ENCODE measurements at regions not wholly inside any gene's neighbourhood (a gene's known extent, or its start where the extent isn't known, plus 50 kb on each side); places are given as distances from the start of the nearest gene placed in this dataset.

GRCh38 chr12:91964501-91964900 lies 181.1 kb downstream of the BTG1 start:
- no peak for DNase-seq

DNA sequence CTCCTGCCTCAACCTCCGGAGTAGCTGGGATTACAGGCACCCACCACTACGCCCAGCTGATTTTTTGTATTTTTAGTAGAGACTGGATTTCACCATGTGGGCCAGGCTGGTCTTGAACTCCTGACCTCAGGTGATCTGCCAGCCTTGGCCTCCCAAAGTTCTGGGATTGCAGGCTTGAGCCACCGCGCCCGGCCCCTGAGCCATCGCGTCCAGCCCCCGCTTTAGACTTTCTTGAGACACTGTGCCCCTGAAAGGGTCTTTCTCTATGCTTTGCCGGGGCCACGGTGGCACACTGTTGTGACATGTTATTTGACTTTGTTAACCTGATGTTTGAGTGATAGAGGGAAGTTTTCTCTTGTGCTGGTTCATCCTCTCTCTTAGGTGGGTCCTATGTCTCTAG lies 186.4 kb downstream of the BTG1 start:
- no peak for DNase-seq

- DNase-seq = no peak
Observed at GRCh38 chr12:91958816-91959215, 186.8 kb downstream of the BTG1 start.

DNA sequence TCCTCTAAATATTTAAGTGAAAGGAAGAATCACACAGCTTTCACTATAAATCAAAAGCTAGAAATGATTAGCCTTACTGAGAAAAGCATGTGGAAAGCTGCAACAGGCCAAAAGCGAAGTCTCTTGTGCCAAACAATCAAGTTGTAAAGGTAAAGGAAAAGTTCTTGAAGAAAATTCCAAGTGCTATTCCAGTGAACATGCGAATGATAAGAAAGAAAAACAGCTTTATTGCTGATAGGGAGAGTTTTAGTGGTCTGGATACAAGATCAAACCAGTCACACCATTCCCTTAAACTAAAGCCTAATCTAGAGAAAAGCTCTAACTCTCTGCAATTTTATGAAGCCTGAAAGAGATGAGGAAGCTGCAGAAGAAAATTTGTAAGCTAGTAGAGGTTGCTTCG lies 190.9 kb downstream of the BTG1 start:
- no peak for DNase-seq

GRCh38 chr12:91954326-91954725 lies 191.3 kb downstream of the BTG1 start:
- no peak for DNase-seq

- DNase-seq = no peak
Observed at GRCh38 chr12:91952916-91953315, 192.7 kb downstream of the BTG1 start.

GRCh38 chr12:91951571-91951970 lies 194.1 kb downstream of the BTG1 start:
- no peak for DNase-seq

- DNase-seq = no peak
Observed at GRCh38 chr12:91948504-91948903, 197.1 kb downstream of the BTG1 start.

DNA sequence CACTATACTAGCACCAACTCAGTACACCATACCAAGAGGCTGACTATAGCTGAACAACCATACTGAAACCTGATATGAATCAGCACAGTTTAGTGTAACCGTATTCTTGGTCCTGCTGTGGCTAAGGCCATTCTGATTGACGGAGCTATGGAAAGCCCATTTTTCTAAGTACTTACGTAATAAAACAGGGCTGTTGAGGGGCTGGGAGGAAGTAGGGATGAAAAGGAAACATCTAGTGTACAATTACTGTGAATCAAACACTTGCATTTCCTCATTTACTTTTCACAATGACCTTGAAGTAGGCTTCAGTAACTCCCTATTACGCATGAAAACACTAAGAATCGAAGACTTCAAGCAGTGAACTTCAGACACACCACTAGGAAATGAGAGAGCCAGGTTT lies 198.2 kb downstream of the BTG1 start:
- DNase-seq = no peak

GRCh38 chr12:91944637-91945036 lies 201.0 kb downstream of the BTG1 start:
- DNase-seq = no peak

GRCh38 chr12:91940826-91941570 lies 204.6 kb downstream of the BTG1 start:
- no peak for DNase-seq

GRCh38 chr12:91940322-91940721 lies 205.3 kb downstream of the BTG1 start:
- DNase-seq = no peak

- DNase-seq = no peak
Observed at GRCh38 chr12:91937706-91938105, 207.9 kb downstream of the BTG1 start.

DNA sequence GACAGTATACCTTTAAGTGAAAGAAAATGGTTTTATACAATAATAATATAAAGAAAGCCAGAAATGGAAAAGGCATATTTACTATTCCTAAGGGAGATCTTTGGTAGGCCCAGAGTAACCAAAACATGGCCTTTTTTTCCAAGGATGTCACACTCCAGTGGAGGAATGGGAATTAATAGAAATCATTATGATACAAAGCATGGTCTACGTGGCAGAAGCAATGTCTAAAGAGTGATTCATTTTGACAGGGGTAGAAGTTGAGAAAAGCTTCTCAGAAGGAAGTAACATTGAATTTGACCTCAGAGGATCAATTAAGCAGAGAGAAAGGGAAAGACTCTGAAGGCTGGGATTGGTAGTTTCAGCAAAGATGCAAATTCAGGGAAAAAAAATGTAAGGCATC lies 208.6 kb downstream of the BTG1 start:
- no peak for DNase-seq

- DNase-seq = no peak
Observed at GRCh38 chr12:91935296-91935695, 210.3 kb downstream of the BTG1 start.

GRCh38 chr12:91931111-91931510 lies 214.5 kb downstream of the BTG1 start:
- no peak for DNase-seq

DNA sequence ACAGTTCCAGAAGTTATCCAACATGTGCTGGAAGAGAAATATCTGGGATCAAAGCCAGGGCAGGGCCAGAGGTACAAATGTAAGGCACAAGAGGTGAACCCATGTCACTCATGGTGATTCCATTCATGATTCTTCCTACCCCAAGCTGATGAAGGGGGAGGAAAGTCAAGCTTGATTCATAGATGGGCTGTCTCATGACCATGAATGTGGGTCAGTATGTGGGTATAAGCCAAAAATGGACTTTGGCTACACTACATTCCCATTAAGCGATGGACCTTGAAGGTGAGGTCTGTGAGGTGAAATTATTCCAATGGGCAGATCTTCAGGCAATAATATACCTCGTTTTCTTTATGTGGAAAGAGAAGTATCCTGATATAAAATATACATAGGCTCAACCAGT lies 217.1 kb downstream of the BTG1 start:
- DNase-seq = no peak

GRCh38 chr12:91926848-91927247 lies 218.8 kb downstream of the BTG1 start:
- DNase-seq = no peak

DNA sequence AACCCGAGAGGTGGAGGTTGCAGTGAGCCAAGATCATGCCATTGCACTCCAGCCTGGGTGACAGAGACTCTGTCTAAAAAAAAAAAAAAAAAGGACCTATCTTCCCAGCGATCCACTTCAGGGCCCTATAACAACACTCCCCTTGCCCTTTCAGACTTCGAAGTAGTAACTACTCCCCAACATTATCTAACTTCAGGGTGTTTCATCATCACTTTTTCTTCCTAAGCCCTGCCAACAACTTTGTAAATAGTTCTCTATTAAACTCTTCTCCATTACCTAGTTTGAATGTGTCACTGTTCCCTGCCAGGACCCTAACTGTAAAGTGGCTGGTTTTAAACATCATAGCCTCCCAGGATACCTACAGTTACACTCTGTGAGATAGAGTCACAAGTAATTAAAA lies 220.8 kb downstream of the BTG1 start:
- no peak for DNase-seq

DNA sequence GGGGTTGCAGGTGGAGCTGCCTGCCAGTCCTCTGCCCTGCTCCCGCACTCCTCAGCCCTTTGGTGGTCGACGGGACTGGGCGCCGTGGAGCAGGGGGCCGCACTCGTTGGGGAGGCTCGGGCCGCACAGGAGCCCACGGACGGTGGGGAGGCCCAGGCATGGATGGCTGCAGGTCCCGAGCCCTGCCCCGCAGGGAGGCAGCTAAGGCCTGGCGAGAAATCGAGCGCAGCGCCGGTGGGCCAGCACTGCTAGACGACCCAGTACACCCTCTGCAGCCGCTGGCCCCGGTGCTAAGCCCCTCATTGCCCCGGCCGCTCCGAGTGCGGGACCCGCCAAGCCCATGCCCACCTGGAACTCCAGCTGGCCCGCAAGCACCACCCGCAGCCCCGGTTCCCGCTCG lies 221.8 kb downstream of the BTG1 start:
- DNase-seq = no peak

DNA sequence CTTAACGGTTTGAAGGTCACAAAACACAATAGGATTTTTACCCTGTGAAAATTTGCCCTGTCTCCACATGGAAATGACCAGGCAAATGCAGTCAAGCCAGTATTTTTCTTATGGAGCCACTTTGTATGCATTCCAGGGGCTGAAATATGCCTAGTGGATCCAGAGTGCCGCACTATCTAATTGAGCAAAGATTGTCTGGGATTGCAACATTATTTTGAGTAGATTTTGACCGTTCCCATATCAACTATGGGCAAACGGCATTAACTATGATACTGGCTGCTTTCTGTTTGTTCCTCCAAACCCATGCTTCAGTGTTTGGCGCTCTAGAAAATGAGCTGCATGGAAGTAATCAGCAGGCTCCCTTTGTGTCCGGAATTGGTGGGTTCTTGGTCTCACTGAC lies 223.0 kb downstream of the BTG1 start:
- DNase-seq = no peak

- no peak for DNase-seq
Observed at GRCh38 chr12:91922139-91922538, 223.5 kb downstream of the BTG1 start.

GRCh38 chr12:91921555-91921954 lies 224.1 kb downstream of the BTG1 start:
- DNase-seq = no peak

- DNase-seq = no peak
Observed at GRCh38 chr12:91920741-91921140, 224.9 kb downstream of the BTG1 start.

GRCh38 chr12:91920276-91920675 lies 225.4 kb downstream of the BTG1 start:
- DNase-seq = no peak

GRCh38 chr12:91918431-91918830 lies 227.2 kb downstream of the BTG1 start:
- DNase-seq = no peak
